HAP-1 (cell line): ENCODE measurements at regions not wholly inside any gene's neighbourhood (a gene's known extent, or its start where the extent isn't known, plus 50 kb on each side); places are given as distances from the start of the nearest gene placed in this dataset.
"Not testable (repeated sequence)": the region's sequence is repeated elsewhere in the genome, so short reads cannot be mapped to it uniquely, and the experiment has no call there.

Source experiments
- DNase-seq, 2 experiments: peaks; one replicate each; pipeline ENCODE4 v3.0.0-alpha.2; 2016 to 2020; ENCODE audit warnings: low spot score in 2 of 2
- H3K27me3 ChIP-seq: fragments of 250-450 bp; sonication (Bioruptor Pico); 2 replicates; pipeline ENCODE4 v1.5.1; 2020; ENCODE audit warnings: low read depth, mild to moderate bottlenecking, moderate library complexity
- H3K36me3 ChIP-seq: fragments of 250-450 bp; sonication (Bioruptor Pico); replicated peaks from 2 replicates; pipeline ENCODE4 v1.5.1; 2020; ENCODE audit warnings: mild to moderate bottlenecking
- H3K4me1 ChIP-seq: fragments of 250-450 bp; sonication (Bioruptor Pico); 2 replicates; pipeline ENCODE4 v1.5.1; 2020; ENCODE audit warnings: mild to moderate bottlenecking
- H3K4me3 ChIP-seq: fragments of 250-450 bp; sonication (Bioruptor Pico); 2 replicates; pipeline ENCODE4 v1.5.1; 2020; ENCODE audit warnings: mild to moderate bottlenecking, moderate library complexity
- H3K9me3 ChIP-seq: fragments of 250-450 bp; sonication (Bioruptor Pico); 2 replicates; pipeline ENCODE4 v1.5.1; 2020; ENCODE audit warnings: mild to moderate bottlenecking, moderate library complexity
- in situ Hi-C: fragments of 300-500 bp; cut with MboI; formaldehyde crosslinking; loops from 3 replicates; pipeline ENCODE4 v1.14.3; 2020; ENCODE audit warnings: low sequenced_read_pairs, inconsistent platforms, mixed read lengths

DNA sequence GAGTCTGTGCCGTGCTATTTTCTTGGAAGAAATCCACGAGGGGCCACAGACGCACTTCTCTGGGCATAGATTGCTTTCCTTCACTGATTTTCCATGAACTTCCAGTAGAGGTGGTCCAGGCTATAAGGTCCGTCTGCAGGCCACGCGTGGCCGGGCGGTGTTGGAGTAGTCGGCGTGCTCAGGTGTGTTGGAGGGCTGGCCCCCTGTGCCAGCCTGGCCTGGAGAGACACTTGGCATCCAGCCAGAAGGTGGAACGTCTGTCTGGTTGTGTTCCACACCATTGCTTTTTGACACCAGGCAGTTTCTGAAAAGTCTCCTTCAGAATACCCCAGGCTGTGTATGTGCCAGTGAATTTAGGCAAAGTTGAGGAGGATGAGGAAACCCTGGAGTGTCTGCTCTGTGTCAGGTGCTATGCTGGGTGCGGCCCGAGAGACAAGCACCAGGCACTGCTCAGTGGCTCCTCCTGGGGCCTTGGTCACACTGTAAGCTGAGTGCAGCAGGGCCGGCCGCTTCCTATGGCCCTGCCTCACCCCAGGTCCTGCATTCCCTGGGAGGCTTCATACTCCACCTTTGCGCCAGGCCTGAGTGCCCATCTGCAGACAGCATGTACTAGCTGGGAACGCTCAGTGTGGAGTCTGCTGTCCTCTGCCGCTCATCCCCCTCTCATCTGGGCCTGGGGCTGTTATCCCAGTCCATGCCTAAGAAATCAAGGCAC lies 52.1 kb upstream of the TAMM41 start:
- H3K9me3 ChIP-seq: no peaks in the 10 kb centered on the region
- in situ Hi-C loops: no loop called here
- H3K36me3 ChIP-seq: no peaks in the 10 kb centered on the region
- peaks cover 3% of the 10 kb centered on the region; the same call in 1 of the 2 replicates for H3K27me3 ChIP-seq
- no peak for DNase-seq
- no peaks in the 10 kb centered on the region for H3K4me1 ChIP-seq
- no peak overlapping the region for H3K4me3 ChIP-seq

DNA sequence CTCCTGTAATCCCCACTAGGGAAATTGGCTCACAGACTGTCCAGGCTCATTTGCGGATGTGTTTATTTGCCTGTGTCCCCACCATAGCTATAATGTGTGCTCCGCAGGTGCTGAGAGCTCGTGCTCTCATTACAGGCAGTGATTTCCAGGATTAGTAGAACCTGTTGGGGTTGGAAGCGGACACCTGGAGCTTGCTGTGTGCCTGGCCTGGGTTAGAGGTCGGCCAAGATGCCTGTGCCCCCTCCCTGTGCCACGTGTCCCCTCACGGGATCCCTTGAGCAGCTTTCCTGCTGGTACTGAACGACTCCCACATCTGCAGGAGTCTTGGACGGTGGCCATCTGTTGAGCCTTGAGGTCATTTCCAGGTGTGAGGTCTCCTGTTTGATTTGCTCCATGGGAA lies 52.7 kb upstream of the TAMM41 start:
- H3K27me3 ChIP-seq, H3K36me3 ChIP-seq, in situ Hi-C loops, H3K4me1 ChIP-seq, DNase-seq, H3K9me3 ChIP-seq, H3K4me3 ChIP-seq: not testable (repeated sequence)

DNA sequence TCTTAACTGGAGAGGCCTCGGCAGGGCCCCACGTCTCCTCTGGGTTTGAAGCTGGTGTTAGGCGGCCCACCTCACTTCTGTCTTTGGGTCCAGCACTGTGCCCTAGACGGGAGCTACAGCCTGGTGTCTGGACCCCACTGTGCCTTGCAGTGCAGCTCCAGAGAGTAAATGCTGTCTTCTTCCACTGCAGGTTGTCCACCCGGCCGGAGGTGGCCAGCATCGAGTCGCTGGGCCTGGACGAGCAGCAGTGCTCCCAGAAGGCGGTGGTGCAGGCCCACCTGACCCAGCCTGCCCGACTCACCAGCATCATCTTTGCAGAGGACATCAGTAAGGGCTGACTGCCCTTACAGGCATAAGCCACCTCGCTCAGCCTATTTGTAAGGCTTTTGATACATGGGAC lies 53.1 kb upstream of the TAMM41 start:
- H3K36me3 ChIP-seq: no peaks in the 10 kb centered on the region
- no peak overlapping the region for H3K4me3 ChIP-seq
- H3K9me3 ChIP-seq: no peaks in the 10 kb centered on the region
- no peaks in the 10 kb centered on the region for H3K4me1 ChIP-seq
- H3K27me3 ChIP-seq: peaks cover 3% of the 10 kb centered on the region; the same call in 1 of the 2 replicates
- in situ Hi-C loops: no loop called here
- no peak for DNase-seq

DNA sequence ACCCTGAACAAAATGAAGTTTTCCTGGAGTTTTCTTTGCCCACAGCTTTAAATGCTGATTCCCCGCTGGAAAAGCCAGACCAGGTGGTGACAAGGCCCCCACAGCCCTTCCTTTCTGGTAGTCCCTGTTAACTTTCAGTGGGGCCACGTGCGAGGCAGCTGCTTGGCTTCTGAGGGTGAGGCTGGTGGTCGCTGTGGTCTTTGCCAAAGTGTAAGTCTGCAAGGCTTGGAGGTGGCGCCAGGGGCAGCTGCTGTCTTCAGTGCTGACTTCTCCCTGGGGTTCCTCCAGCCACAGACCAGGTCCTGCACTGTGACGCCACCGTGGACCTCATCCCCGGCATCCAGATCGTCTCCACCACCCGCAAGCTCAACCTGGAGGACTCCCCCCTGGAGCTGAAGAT lies 54.1 kb upstream of the TAMM41 start:
- in situ Hi-C loops: no loop called here
- Histone ChIP-seq H3K27me3 (no peaks in the 10 kb centered on the region), H3K36me3 (no peaks in the 10 kb centered on the region), H3K9me3 (no peaks in the 10 kb centered on the region), H3K4me3 (no peak overlapping the region), H3K4me1 (no peaks in the 10 kb centered on the region)
- DNase-seq: no peak

DNA sequence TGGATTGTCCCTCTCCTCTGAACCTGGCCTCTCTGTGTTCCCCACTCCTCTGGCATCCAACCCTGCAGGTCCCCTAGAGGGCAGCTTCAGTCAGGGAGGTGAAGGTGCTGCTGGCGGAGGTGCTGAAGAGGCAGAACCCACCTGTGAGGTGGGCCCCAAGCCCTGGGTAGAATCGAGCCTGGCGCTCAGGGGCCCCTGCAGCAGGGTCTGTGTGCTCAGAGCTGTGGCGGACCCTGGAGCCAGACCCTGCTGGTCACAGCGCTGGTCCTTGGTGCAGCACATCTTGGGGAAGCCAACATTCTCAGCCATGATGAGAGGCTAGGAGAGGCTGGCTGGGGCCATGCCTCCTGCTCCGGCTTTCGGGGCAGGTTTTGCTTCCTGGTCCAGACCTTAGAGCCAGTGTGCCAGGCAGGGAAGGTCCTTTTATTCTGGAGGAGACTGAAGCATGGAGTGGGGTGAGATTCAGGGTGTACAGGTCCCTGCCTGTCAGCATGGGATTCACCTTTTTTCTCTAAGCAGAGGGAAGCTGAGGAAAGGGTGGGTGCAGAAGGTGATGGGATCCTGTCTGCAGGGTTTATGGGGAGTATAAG lies 54.7 kb upstream of the TAMM41 start:
- no peak for DNase-seq
- no peaks in the 10 kb centered on the region for H3K9me3 ChIP-seq
- H3K36me3 ChIP-seq: no peaks in the 10 kb centered on the region
- in situ Hi-C loops: no loop called here
- H3K4me1 ChIP-seq: no peaks in the 10 kb centered on the region
- H3K27me3 ChIP-seq: no peaks in the 10 kb centered on the region
- H3K4me3 ChIP-seq: no peak overlapping the region

DNA sequence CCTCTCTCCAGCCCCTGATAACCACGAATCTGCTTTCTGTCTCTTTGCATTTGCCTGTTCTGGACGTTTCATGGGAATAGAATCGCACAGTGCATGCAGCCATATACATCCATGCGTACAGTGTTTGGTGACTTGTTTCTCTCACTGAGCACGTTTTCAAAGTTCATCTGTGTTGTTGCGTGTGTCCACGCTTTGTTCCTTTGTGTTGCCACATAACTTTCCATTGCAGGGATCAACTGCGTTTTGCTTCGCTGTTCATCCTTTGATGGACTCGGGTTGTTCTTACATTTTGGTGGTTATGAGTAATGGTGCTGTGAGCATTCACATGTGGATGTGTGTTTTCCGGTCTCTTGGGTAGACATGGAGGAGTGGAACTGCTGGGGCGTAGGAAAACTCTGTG lies 56.4 kb upstream of the TAMM41 start:
- Histone ChIP-seq H3K9me3 (no peaks in the 10 kb centered on the region), H3K4me3 (no peak overlapping the region), H3K36me3 (no peaks in the 10 kb centered on the region), H3K4me1 (no peaks in the 10 kb centered on the region), H3K27me3 (no peaks in the 10 kb centered on the region)
- DNase-seq: no peak
- in situ Hi-C loops: no loop called here

DNA sequence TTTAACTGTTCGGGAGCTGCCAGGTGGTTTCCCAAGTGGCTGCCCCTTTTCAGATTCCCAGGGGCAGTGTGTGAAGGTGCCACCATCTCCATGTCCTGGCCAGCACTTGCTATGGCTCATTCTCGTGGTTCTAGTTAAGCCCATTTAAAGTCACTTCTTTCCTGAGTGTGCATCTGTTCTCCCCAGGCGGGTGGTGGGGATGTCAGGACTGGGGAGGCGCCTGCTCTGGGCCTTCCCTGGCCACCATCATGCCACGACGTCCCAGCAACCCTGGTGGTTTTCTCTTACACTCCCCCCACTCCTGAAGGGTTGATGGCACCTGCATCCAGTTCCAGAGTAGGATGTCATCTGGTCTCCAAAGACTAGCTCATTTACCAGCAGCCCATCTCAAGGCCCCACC lies 56.8 kb upstream of the TAMM41 start:
- Histone ChIP-seq H3K9me3 (no peaks in the 10 kb centered on the region), H3K36me3 (no peaks in the 10 kb centered on the region), H3K4me1 (no peaks in the 10 kb centered on the region), H3K27me3 (no peaks in the 10 kb centered on the region), H3K4me3 (no peak overlapping the region)
- DNase-seq: no peak
- in situ Hi-C loops: no loop called here

DNA sequence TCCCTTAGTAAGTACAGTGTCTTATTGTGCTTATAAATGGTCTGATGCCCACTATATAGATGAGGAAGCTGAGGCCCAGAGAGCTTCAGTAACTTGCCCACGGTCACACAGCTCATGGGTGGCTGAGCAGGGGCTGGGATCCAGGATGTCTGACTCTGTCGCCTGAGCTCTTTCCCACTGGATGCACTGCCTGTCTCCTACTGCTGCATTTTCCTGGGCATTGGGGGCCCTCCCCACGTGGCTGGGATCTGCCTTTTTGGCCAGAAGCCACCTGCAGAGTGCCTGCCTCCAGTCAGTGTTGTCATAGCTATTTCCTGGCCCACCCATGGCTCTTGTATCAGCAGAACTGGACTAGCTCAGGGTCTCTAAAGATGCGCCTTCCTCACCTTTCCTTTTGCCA lies 57.5 kb upstream of the TAMM41 start:
- H3K36me3 ChIP-seq: no peaks in the 10 kb centered on the region
- in situ Hi-C loops: no loop called here
- no peaks in the 10 kb centered on the region for H3K9me3 ChIP-seq
- no peak for DNase-seq
- no peaks in the 10 kb centered on the region for H3K4me1 ChIP-seq
- H3K4me3 ChIP-seq: no peak overlapping the region
- no peaks in the 10 kb centered on the region for H3K27me3 ChIP-seq

DNA sequence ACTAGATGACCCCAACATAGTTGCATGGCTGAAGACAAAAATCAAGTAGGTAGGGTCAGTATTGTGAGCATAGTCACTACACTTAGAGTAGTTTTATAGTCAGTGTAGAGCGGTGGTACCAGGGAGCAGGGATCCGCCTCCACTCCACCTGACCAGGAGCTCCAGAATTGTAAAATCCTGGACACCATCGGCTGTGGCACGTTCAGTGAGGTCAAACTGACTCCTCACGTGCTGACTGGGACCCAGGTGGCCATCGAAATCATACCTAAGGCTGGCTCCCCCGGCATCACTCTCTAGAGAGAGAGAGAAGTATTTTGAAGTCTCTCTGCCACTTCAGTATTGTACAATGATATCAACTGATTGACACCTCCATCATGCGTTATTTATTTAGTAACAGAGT lies 59.7 kb upstream of the TAMM41 start:
- no peaks in the 10 kb centered on the region for H3K4me1 ChIP-seq
- DNase-seq: no peak
- no peaks in the 10 kb centered on the region for H3K36me3 ChIP-seq
- in situ Hi-C loops: no loop called here
- no peaks in the 10 kb centered on the region for H3K27me3 ChIP-seq
- H3K4me3 ChIP-seq: no peak overlapping the region
- no peaks in the 10 kb centered on the region for H3K9me3 ChIP-seq

DNA sequence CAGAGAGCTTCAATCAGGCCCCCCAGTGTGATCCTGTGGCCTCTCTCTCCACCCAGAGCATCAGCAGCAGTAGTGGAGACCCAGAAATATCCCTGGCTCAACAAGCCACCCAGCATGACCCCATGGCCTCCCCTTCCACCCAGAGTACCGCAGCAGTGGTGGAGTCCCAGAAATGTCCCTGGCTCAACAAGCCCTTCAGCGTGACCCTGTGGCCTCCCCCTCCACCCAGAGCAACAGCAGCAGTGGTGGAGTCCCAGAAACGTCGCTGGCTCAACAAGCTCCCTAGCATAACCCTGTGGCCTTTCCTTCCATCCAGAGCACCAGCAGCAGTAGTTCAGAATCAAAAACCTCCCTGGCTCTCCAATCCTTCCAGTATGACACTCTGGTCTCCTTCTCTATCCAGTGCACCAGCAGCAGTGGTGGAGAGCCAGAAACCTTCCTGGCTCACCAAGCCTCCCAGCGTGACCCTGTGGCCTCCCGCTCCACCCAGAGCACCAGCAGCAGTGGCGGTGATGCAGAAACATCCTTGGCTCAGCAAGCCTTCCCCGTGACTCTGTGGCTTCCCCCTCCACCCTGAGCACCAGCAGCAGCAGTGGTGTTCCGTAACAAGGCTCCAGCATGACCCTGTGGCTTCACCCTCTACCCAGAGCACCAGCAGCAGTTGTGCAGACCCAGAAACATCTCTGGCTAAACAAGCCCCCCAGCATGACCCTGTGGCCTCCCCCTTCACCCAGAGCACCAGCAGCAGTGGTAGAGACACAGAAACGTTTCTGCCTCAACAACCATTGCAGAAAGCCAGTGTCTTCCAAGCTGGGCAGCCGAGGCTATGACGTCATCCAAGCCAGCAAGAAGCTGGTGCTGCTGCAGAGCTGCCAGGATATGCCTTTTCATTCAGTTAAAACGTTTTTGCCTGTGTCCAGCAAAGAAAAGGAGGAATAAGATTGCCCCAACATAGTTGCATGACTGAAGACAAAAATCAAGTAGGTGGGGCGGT lies 61.3 kb upstream of the TAMM41 start:
- DNase-seq: no peak
- Histone ChIP-seq H3K36me3 (no peaks in the 10 kb centered on the region), H3K27me3 (no peaks in the 10 kb centered on the region), H3K4me3 (no peak overlapping the region), H3K9me3 (no peaks in the 10 kb centered on the region), H3K4me1 (no peaks in the 10 kb centered on the region)
- in situ Hi-C loops: no loop called here

DNA sequence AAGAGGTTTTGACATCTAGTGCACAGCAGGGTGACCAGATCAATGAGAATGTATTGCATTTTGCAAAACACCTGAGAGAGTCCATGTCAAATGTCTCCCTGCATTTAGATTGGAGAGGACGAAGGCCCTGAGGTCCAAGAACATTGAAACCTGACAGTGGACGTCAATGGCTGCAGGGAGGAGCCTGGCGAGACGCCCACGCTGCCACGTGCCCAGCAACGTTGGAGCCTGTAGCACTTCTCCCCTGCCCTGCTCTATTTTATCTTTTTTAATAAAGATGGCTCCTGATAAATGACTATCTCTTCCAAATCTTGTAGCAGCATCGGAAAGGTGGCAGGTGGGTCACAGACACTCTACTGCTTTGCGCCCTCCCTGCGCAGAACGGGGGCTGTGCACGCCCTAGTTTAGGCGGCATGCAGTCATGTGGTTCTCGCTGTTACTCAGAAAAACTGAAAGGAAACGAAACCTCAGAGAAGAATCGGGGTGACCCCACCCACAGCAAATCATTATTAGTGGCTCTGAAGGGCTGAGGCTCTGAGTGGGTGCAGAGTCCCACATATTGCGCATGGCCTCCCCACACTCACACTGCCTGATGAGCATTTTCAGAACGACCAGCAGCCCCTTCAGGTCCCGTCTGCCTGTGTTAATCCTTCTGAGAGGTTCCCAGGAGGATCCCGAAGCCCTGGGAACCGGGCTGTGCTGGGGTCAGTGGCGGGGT lies 62.5 kb upstream of the TAMM41 start:
- no peak for DNase-seq
- no peaks in the 10 kb centered on the region for H3K9me3 ChIP-seq
- no peaks in the 10 kb centered on the region for H3K4me1 ChIP-seq
- H3K4me3 ChIP-seq: no peak overlapping the region
- no peaks in the 10 kb centered on the region for H3K27me3 ChIP-seq
- in situ Hi-C loops: no loop called here
- H3K36me3 ChIP-seq: no peaks in the 10 kb centered on the region

DNA sequence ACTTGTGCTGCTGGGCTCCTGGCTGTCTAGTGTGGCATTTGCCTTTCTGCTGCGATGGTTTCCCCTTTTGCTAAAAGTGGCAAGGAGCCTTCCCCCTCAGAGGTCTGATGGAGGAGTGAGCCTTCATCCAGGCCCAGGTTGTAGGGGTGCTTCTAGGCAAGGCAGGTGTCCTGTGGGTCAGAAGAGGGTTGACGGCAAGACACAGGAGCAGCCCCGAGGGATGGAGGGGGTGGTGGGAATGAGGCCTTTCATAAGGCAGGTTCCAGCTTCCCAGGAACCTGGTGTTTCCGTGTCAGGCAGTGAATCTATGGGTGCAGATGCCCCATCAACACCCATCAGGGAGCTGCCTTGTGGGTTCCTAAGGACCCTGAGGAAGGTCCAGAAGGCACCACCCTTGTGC lies 63.0 kb upstream of the TAMM41 start:
- in situ Hi-C loops: no loop called here
- H3K27me3 ChIP-seq: no peaks in the 10 kb centered on the region
- no peak for DNase-seq
- H3K4me3 ChIP-seq: no peak overlapping the region
- H3K36me3 ChIP-seq: no peaks in the 10 kb centered on the region
- no peaks in the 10 kb centered on the region for H3K9me3 ChIP-seq
- no peaks in the 10 kb centered on the region for H3K4me1 ChIP-seq

DNA sequence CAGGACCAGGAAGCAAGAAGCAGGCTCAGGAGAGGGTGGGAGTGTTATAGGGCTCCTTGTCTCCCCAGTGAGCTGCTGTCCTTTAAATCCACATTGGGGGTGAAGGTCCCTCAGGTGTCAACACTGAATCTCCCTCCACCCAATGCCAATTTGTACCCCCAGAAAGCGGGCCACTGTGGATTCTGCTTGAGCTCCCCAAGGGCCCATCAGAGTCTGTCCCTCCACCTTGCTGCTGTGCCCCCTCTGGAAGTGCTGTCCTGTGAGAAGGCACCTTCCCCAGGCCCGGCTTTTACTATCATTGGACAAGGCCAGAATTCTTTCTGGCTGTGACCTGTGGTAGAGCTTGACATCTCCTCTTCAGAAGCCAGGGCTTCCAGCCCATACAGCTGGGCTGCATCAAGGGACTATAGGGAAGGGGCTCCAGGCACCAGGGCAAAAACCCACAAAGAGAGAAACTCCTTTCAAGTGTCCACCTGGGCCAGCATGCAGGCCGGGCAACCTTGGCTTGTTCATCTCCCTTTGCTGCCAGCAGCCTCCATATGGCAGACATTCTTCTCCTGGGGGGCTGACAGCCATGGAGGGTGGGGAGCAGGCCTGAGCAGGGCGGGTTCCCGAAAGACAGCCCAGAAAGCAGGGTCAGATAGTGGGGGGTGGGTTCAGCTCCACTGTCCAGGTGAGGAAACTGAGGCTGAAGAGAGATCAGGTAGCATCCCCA lies 63.7 kb upstream of the TAMM41 start:
- H3K4me1 ChIP-seq, in situ Hi-C loops, DNase-seq, H3K36me3 ChIP-seq, H3K4me3 ChIP-seq, H3K9me3 ChIP-seq, H3K27me3 ChIP-seq: not testable (repeated sequence)
